ENCODE measurements at regions not wholly inside any gene's neighbourhood (a gene's known extent, or its start where the extent isn't known, plus 50 kb on each side); places are given as distances from the start of the nearest gene placed in this dataset.
A peak's percentile ranks its signal among the peaks of the same experiment; 100 is the strongest.

DNA sequence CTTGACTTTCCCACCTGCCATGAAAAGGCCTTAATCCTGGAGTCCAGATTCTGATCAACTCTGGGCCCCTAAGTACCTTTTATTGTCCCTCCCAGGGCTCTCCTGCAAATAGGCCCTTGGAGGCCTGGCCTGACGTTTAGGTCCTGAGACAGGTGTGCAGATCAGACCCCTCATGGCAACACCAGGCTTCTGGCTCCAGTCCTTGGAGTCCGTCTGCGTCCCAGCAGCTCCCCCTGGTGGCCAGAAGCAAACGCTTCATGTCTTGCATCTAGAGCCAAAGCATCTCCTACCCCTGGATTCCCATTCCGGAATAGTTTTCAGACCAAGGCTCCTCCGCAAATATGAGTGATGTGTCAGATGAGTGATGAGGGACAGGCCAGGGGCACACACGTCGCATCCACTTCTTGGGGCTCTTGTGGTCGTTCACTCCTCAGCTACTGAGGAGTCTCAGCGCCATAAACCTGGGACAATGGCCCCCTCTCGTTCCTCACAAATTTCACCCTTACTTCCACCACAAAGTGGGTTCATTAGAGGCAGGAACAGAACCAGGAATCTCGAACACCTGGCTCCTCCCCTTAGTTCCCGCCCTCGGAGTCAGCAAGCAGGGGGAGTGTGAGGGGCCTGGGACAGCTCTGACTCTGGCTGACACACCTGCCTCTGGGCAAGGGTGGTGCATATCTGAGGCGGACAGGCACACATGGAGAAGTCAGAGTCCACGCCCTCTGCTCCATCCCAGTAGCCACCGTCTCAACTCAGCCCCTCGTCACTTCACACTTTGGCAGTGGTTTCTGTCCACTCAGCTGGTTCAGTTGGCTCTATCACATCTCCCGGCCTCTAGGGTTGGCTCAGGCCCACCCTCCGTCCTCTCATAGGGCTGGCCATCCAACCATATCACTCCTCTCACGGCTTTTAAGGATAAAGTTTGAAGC is 77.9 kb upstream of the PWP1 start (continued):
- TF ChIP-seq NPAS2 (CRISPR knock-in tag; IDR thresholded peaks at IDR 0.05; ENCODE audit: borderline replicate concordance) (no peak), TGIF2 (CRISPR knock-in tag; IDR thresholded peaks at IDR 0.05) (no peak), ZNF10 (CRISPR knock-in tag; IDR thresholded peaks at IDR 0.05; ENCODE audit: borderline replicate concordance, low read depth) (no peak), NONO (IDR thresholded peaks at IDR 0.05) (no peak), NONO (CRISPR knock-in tag; conservative IDR thresholded peaks at IDR 0.05) (no peak), MATR3 (CRISPR knock-in tag; IDR thresholded peaks at IDR 0.05) (no peak), ZNF253 (CRISPR knock-in tag; IDR thresholded peaks at IDR 0.05; ENCODE audit: borderline replicate concordance) (no peak), ATF7 (IDR thresholded peaks at IDR 0.05) (no peak), ATF7 (CRISPR knock-in tag; IDR thresholded peaks at IDR 0.05) (no peak), ZNF788 (CRISPR knock-in tag; IDR thresholded peaks at IDR 0.05; ENCODE audit: borderline replicate concordance) (no peak), FOSL2 (CRISPR knock-in tag; IDR thresholded peaks at IDR 0.05) (0 out of 2 replicates have a peak, but pooled peaks have one; percentile 26), HDAC6 (IDR thresholded peaks at IDR 0.05; ENCODE audit: low read depth, low read length) (no peak), RXRB (CRISPR knock-in tag; IDR thresholded peaks at IDR 0.05; ENCODE audit: borderline replicate concordance) (no peak)
- TF ChIP-seq, protein P1, sequence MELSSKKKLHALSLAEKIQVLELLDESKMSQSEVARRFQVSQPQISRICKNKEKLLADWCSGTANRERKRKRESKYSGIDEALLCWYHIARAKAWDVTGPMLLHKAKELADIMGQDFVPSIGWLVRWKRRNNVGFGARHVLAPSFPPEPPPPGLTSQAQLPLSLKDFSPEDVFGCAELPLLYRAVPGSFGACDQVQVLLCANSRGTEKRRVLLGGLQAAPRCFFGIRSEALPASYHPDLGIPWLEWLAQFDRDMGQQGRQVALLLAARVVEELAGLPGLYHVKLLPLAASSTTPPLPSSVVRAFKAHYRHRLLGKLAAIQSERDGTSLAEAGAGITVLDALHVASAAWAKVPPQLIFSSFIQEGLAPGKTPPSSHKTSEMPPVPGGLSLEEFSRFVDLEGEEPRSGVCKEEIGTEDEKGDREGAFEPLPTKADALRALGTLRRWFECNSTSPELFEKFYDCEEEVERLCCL (CRISPR knock-in tag; IDR thresholded peaks at IDR 0.05; ENCODE audit: borderline replicate concordance), result no peak
- TF ChIP-seq, protein P2, sequence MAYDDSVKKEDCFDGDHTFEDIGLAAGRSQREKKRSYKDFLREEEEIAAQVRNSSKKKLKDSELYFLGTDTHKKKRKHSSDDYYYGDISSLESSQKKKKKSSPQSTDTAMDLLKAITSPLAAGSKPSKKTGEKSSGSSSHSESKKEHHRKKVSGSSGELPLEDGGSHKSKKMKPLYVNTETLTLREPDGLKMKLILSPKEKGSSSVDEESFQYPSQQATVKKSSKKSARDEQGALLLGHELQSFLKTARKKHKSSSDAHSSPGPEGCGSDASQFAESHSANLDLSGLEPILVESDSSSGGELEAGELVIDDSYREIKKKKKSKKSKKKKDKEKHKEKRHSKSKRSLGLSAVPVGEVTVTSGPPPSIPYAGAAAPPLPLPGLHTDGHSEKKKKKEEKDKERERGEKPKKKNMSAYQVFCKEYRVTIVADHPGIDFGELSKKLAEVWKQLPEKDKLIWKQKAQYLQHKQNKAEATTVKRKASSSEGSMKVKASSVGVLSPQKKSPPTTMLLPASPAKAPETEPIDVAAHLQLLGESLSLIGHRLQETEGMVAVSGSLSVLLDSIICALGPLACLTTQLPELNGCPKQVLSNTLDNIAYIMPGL (CRISPR knock-in tag; IDR thresholded peaks at IDR 0.05; ENCODE audit: borderline replicate concordance in 1 of 2, low read depth in 1 of 2), result 0 out of 4 replicates have a peak, but pooled peaks of 1 of the 2 experiments have one; percentile 49
- TF ChIP-seq, protein P3, sequence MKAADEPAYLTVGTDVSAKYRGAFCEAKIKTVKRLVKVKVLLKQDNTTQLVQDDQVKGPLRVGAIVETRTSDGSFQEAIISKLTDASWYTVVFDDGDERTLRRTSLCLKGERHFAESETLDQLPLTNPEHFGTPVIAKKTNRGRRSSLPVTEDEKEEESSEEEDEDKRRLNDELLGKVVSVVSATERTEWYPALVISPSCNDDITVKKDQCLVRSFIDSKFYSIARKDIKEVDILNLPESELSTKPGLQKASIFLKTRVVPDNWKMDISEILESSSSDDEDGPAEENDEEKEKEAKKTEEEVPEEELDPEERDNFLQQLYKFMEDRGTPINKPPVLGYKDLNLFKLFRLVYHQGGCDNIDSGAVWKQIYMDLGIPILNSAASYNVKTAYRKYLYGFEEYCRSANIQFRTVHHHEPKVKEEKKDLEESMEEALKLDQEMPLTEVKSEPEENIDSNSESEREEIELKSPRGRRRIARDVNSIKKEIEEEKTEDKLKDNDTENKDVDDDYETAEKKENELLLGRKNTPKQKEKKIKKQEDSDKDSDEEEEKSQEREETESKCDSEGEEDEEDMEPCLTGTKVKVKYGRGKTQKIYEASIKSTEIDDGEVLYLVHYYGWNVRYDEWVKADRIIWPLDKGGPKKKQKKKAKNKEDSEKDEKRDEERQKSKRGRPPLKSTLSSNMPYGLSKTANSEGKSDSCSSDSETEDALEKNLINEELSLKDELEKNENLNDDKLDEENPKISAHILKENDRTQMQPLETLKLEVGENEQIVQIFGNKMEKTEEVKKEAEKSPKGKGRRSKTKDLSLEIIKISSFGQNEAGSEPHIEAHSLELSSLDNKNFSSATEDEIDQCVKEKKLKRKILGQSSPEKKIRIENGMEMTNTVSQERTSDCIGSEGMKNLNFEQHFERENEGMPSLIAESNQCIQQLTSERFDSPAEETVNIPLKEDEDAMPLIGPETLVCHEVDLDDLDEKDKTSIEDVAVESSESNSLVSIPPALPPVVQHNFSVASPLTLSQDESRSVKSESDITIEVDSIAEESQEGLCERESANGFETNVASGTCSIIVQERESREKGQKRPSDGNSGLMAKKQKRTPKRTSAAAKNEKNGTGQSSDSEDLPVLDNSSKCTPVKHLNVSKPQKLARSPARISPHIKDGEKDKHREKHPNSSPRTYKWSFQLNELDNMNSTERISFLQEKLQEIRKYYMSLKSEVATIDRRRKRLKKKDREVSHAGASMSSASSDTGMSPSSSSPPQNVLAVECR (CRISPR knock-in tag; IDR thresholded peaks at IDR 0.05; ENCODE audit: borderline replicate concordance), result no peak
- TF ChIP-seq, protein P4, sequence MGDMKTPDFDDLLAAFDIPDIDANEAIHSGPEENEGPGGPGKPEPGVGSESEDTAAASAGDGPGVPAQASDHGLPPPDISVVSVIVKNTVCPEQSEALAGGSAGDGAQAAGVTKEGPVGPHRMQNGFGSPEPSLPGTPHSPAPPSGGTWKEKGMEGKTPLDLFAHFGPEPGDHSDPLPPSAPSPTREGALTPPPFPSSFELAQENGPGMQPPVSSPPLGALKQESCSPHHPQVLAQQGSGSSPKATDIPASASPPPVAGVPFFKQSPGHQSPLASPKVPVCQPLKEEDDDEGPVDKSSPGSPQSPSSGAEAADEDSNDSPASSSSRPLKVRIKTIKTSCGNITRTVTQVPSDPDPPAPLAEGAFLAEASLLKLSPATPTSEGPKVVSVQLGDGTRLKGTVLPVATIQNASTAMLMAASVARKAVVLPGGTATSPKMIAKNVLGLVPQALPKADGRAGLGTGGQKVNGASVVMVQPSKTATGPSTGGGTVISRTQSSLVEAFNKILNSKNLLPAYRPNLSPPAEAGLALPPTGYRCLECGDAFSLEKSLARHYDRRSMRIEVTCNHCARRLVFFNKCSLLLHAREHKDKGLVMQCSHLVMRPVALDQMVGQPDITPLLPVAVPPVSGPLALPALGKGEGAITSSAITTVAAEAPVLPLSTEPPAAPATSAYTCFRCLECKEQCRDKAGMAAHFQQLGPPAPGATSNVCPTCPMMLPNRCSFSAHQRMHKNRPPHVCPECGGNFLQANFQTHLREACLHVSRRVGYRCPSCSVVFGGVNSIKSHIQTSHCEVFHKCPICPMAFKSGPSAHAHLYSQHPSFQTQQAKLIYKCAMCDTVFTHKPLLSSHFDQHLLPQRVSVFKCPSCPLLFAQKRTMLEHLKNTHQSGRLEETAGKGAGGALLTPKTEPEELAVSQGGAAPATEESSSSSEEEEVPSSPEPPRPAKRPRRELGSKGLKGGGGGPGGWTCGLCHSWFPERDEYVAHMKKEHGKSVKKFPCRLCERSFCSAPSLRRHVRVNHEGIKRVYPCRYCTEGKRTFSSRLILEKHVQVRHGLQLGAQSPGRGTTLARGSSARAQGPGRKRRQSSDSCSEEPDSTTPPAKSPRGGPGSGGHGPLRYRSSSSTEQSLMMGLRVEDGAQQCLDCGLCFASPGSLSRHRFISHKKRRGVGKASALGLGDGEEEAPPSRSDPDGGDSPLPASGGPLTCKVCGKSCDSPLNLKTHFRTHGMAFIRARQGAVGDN (CRISPR knock-in tag; IDR thresholded peaks at IDR 0.05), result peak; percentile 27; the same call in 1 of the 2 replicates
